ENCODE measurements at regions not wholly inside any gene's neighbourhood (a gene's known extent, or its start where the extent isn't known, plus 50 kb on each side); places are given as distances from the start of the nearest gene placed in this dataset.

- TF ChIP-seq RCOR1 (IDR thresholded peaks at IDR 0.05; ENCODE audit: insufficient replicate concordance, low read length), result no peak
- TF ChIP-seq, protein P1, sequence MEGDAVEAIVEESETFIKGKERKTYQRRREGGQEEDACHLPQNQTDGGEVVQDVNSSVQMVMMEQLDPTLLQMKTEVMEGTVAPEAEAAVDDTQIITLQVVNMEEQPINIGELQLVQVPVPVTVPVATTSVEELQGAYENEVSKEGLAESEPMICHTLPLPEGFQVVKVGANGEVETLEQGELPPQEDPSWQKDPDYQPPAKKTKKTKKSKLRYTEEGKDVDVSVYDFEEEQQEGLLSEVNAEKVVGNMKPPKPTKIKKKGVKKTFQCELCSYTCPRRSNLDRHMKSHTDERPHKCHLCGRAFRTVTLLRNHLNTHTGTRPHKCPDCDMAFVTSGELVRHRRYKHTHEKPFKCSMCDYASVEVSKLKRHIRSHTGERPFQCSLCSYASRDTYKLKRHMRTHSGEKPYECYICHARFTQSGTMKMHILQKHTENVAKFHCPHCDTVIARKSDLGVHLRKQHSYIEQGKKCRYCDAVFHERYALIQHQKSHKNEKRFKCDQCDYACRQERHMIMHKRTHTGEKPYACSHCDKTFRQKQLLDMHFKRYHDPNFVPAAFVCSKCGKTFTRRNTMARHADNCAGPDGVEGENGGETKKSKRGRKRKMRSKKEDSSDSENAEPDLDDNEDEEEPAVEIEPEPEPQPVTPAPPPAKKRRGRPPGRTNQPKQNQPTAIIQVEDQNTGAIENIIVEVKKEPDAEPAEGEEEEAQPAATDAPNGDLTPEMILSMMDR (conservative IDR thresholded peaks at IDR 0.05; ENCODE audit: low read depth, low read length), result no peak
- no peak for TF ChIP-seq FOS (IDR thresholded peaks at IDR 0.05; ENCODE audit: low read depth, low read length)
- no peak for TF ChIP-seq MAFK (IDR thresholded peaks at IDR 0.05; ENCODE audit: low read depth, low read length)
Measured at GRCh38 chr10:10462151-10462941, 555.3 kb upstream of the CELF2 start.

Measured in IMR-90 (cell line).